ENCODE measurements at regions not wholly inside any gene's neighbourhood (a gene's known extent, or its start where the extent isn't known, plus 50 kb on each side); places are given as distances from the start of the nearest gene placed in this dataset.

DNA sequence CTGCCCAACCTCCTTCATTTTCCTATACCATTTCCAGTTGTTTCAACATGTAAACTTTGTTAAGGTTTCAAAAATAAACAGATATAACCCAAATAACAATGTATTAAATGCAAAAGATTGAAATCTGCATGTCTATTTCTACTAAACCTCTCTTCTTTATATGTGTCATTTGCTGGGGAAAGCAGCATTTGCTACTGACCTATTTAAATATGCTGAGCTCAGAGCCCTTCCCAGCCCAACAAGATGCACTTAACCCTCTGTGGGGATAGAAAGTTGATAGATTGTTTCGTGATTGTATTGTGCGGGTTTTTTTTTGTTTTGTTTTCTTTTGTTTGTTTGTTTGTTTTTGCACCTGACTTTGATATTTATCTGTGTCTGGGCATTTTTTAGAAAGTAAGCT, 139.5 kb downstream of the UCHL1 start:
- TF ChIP-seq, protein P1, sequence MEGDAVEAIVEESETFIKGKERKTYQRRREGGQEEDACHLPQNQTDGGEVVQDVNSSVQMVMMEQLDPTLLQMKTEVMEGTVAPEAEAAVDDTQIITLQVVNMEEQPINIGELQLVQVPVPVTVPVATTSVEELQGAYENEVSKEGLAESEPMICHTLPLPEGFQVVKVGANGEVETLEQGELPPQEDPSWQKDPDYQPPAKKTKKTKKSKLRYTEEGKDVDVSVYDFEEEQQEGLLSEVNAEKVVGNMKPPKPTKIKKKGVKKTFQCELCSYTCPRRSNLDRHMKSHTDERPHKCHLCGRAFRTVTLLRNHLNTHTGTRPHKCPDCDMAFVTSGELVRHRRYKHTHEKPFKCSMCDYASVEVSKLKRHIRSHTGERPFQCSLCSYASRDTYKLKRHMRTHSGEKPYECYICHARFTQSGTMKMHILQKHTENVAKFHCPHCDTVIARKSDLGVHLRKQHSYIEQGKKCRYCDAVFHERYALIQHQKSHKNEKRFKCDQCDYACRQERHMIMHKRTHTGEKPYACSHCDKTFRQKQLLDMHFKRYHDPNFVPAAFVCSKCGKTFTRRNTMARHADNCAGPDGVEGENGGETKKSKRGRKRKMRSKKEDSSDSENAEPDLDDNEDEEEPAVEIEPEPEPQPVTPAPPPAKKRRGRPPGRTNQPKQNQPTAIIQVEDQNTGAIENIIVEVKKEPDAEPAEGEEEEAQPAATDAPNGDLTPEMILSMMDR (IDR thresholded peaks at IDR 0.05; ENCODE audit: low read depth, low read length, missing input control) = no peak
- TF ChIP-seq TAF1 (conservative IDR thresholded peaks at IDR 0.05) = no peak
